MM.1S (cell line): ENCODE measurements at regions not wholly inside any gene's neighbourhood (a gene's known extent, or its start where the extent isn't known, plus 50 kb on each side); places are given as distances from the start of the nearest gene placed in this dataset.

ENCODE experiments used
- DNase-seq: peaks from one replicate; pipeline ENCODE4 v3.0.0-alpha.2; 2015
- H2AFZ ChIP-seq: fragments of 300-600 bp; sonication (generic); 2 replicates; pipeline ENCODE4 v1.6.0; 2016; ENCODE audit warnings: antibody characterized with exemption, low read length
- H3F3A ChIP-seq: fragments of 300-600 bp; sonication (generic); 2 replicates; pipeline ENCODE4 v1.6.1; 2016; ENCODE audit warnings: mild to moderate bottlenecking, antibody characterized with exemption, low read length, moderate library complexity, mixed read lengths; ENCODE audit not compliant: insufficient read depth
- H3K27ac ChIP-seq: fragments of 300-600 bp; sonication (generic); 2 replicates; pipeline ENCODE4 v1.5.1; 2016; ENCODE audit warnings: mild to moderate bottlenecking, low read length
- H3K27me3 ChIP-seq: fragments of 300-600 bp; sonication (generic); replicated peaks from 2 replicates; pipeline ENCODE4 v1.6.0; 2016; ENCODE audit warnings: low read length; ENCODE audit not compliant: insufficient read depth
- H3K36me3 ChIP-seq: fragments of 300-600 bp; sonication (generic); replicated peaks from 2 replicates; pipeline ENCODE4 v1.6.1; 2016; ENCODE audit warnings: mild to moderate bottlenecking, low read length, mixed read lengths; ENCODE audit not compliant: insufficient read depth
- H3K4me1 ChIP-seq: fragments of 300-600 bp; sonication (generic); 2 replicates; pipeline ENCODE4 v1.6.1; 2016; ENCODE audit warnings: low read length, mixed read lengths
- H3K4me2 ChIP-seq: fragments of 300-600 bp; sonication (generic); 2 replicates; pipeline ENCODE4 v1.6.0; 2016; ENCODE audit warnings: low read depth, low read length
- H3K4me3 ChIP-seq: fragments of 300-600 bp; sonication (generic); 2 replicates; pipeline ENCODE4 v1.5.1; 2016; ENCODE audit warnings: low read length, mixed read lengths
- H3K79me2 ChIP-seq: fragments of 300-600 bp; sonication (generic); 2 replicates; pipeline ENCODE4 v1.6.1; 2016; ENCODE audit warnings: mixed run types, low read length, mixed read lengths
- H3K9ac ChIP-seq: fragments of 300-600 bp; sonication (generic); 2 replicates; pipeline ENCODE4 v1.6.1; 2016; ENCODE audit warnings: low read length, mixed read lengths
- H3K9me2 ChIP-seq: fragments of 300-600 bp; sonication (generic); replicated peaks from 2 replicates; pipeline ENCODE4 v1.6.1; 2016; ENCODE audit warnings: mild to moderate bottlenecking, low read length, mixed read lengths; ENCODE audit not compliant: insufficient read depth
- H3K9me3 ChIP-seq: fragments of 300-600 bp; sonication (generic); replicated peaks from 2 replicates; pipeline ENCODE4 v1.6.1; 2016; ENCODE audit warnings: mild to moderate bottlenecking, low read length, mixed read lengths; ENCODE audit not compliant: insufficient read depth
- H4K20me1 ChIP-seq: fragments of 300-600 bp; sonication (generic); 2 replicates; pipeline ENCODE4 v1.6.1; 2016; ENCODE audit warnings: mild to moderate bottlenecking, low read length, moderate library complexity, mixed read lengths; ENCODE audit not compliant: insufficient read depth
- CTCF ChIP-seq: fragments of 300-600 bp; sonication (generic); IDR thresholded peaks from 2 replicates; pipeline ENCODE4 v1.5.1; 2016; ENCODE audit warnings: antibody characterized with exemption, low read length, mixed read lengths
- EZH2 ChIP-seq: fragments of 300-600 bp; sonication (generic); optimal IDR thresholded peaks from 2 replicates; pipeline ENCODE3; 2017; ENCODE audit warnings: low read depth, mild to moderate bottlenecking, antibody characterized with exemption, low read length, mixed read lengths
- EZH2phosphoT487 ChIP-seq: fragments of 300-600 bp; sonication (generic); IDR thresholded peaks from 2 replicates; pipeline ENCODE4 v1.6.1; 2018; ENCODE audit warnings: antibody characterized with exemption, low read length

GRCh38 chr18:77505499-77505898 is 255.9 kb downstream of the GALR1 start:
- TF ChIP-seq CTCF (no peak), EZH2 (no peak), EZH2phosphoT487 (no peak)
- Histone ChIP-seq H3K27me3 (no peaks in the 10 kb centered on the region), H3K9me3 (no peaks in the 10 kb centered on the region), H2AFZ (no peak overlapping the region), H3K9ac (no peak overlapping the region), H3K79me2 (no peaks in the 10 kb centered on the region), H3F3A (no peaks in the 10 kb centered on the region), H3K4me2 (no peak overlapping the region), H3K4me3 (no peak overlapping the region), H3K36me3 (no peaks in the 10 kb centered on the region), H4K20me1 (no peaks in the 10 kb centered on the region), H3K27ac (no peak overlapping the region), H3K4me1 (no peaks in the 10 kb centered on the region), H3K9me2 (no peaks in the 10 kb centered on the region)
- DNase-seq, result no peak

DNA sequence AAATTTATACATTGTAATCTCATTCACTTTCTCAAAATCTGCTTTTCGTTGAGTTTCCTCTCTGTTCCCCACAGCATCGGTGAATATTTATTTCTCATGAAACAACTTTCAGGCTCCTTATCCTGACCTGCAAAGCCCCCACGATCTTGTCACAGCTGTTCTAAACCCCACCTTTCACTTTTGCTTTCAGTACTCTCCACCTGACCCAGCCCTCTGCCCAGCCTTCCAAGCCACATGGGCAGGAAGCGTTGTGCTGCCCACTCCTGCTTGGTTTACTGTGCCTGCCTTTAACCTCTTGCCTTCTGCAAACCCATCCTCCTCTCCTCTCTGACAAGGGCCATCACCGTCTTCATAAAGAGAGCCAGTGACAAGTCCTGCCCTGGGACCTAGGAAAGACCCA is 262.5 kb downstream of the GALR1 start:
- no peak for TF ChIP-seq CTCF
- no peak for TF ChIP-seq EZH2phosphoT487
- TF ChIP-seq EZH2, result no peak
- 0 out of 2 replicates have a peak, but pooled peaks cover 8% of the 10 kb centered on the region for H3K4me1 ChIP-seq
- no peaks in the 10 kb centered on the region for H3K9me3 ChIP-seq
- H3K4me3 ChIP-seq, result peak overlapping the region; percentile 7; the same call in 1 of the 2 replicates
- peak; percentile 48 for DNase-seq
- H3K9me2 ChIP-seq, result no peaks in the 10 kb centered on the region
- H3K9ac ChIP-seq, result no peak overlapping the region
- H4K20me1 ChIP-seq, result no peaks in the 10 kb centered on the region
- H3K79me2 ChIP-seq, result no peaks in the 10 kb centered on the region
- peak overlapping the region; percentile 18; the same call in 1 of the 2 replicates for H3K4me2 ChIP-seq
- H3F3A ChIP-seq, result no peaks in the 10 kb centered on the region
- H3K27me3 ChIP-seq, result no peaks in the 10 kb centered on the region
- H2AFZ ChIP-seq, result no peak overlapping the region; the same call in 1 of the 2 replicates
- no peaks in the 10 kb centered on the region for H3K36me3 ChIP-seq
- H3K27ac ChIP-seq, result no peak overlapping the region

DNA sequence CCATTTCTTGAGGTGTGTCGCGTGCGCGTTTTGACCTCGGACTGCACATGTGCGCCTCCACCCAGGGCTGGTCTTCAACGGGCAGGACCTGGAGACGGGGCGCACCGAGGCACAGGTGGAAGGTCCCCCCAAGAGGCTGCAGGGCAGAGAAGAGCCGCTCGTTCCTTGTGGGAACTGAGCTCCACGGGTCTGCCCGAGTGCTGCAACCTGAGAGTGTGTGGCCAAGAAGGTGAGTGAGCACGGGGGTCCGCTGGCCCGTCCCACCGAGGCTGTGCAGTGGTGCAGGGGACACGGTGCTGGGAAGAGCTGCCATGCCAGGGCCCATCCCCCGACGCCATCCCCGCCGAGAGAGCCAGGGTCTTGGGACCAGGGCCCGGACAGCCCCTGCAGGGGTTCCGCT is 268.3 kb downstream of the GALR1 start:
- Histone ChIP-seq H3K27me3 (no peaks in the 10 kb centered on the region), H3K4me1 (no peaks in the 10 kb centered on the region), H3K4me3 (no peak overlapping the region), H3K79me2 (no peaks in the 10 kb centered on the region), H4K20me1 (no peaks in the 10 kb centered on the region), H3K9me3 (no peaks in the 10 kb centered on the region), H3F3A (no peaks in the 10 kb centered on the region), H3K27ac (no peak overlapping the region), H3K4me2 (no peak overlapping the region), H3K9me2 (no peaks in the 10 kb centered on the region), H2AFZ (no peak overlapping the region), H3K36me3 (no peaks in the 10 kb centered on the region), H3K9ac (no peak overlapping the region)
- DNase-seq, result no peak
- TF ChIP-seq EZH2, result no peak
- TF ChIP-seq EZH2phosphoT487, result no peak
- no peak for TF ChIP-seq CTCF
